ENCODE measurements at regions not wholly inside any gene's neighbourhood (a gene's known extent, or its start where the extent isn't known, plus 50 kb on each side); places are given as distances from the start of the nearest gene placed in this dataset.

- Histone ChIP-seq H3K4me1 (no peaks in the 10 kb centered on the region), H3K4me3 (no peak overlapping the region), H3K27ac (no peak overlapping the region), H3K36me3 (ENCODE audit: insufficient read depth in 1 of 2, low read depth in 1 of 2) (no peaks in the 10 kb centered on the region), H3K27me3 (ENCODE audit: insufficient read depth in 3 of 3, low read length in 2 of 3) (peaks cover 0 to 6% (median 6%) of the 10 kb centered on the region in 3 donors), H3K9me3 (no peaks in the 10 kb centered on the region)
- no peak for ATAC-seq
- 56 to 69% (median 59%) methylated on average over 16 of the region's 16 CpGs for WGBS, 3 donors
- intact Hi-C loops (cut with DNase I) = no loop called here
- DNase-seq = no peak
- TF ChIP-seq CTCF (IDR thresholded peaks at IDR 0.05) = no peak
These were observed 275.8 kb upstream of the SULF2 start for GRCh38 chr20:48060841-48061720.

DNA sequence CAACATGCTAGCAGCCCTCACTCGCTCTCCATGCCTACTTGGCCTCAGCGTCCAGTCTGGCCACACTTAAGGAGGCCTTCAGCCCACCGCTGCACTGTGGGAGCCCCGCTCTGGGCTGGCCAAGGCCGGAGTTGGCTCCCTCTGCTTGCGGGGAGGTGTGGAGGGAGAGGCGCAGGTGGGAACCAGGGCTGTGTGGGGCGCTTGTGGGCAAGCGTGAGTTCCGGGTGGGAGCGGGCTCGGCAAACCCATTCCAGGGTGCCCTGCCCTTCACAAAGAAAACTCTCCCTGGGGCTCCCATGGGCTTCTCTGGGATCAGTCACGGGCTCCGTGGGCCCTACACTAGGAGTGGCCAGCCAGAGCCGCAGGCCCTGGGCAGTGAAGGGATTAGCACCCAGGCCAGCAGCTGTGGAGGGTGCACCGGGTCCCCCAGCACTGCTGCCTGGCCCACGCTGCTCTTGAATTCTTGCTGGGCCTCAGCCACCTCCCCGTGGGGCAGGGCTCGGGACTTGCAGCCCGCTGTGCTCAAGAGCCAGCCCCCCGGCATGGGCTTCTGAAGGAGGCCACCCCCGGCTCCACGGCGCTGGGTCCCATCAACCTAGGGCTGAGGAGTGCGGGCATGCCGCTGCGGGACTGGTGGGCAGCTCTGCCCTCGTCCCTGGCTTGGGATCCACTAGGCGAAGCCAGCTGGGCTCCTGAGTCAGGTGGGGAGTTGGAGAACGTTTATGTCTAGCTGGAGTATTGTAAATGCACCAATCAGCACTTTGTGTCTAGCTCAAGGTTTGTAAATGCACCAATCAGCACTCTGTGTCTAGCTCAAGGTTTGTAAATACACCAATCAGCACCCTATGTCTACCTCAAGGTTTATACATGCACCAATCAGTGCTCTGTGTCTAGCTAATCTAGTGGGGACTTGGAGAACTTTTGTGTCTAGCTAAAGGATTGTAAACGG lies 273.6 kb upstream of the SULF2 start:
- Histone ChIP-seq H3K27ac (no peak overlapping the region), H3K9me3 (no peaks in the 10 kb centered on the region), H3K36me3 (ENCODE audit: insufficient read depth in 1 of 2, low read depth in 1 of 2) (no peaks in the 10 kb centered on the region), H3K4me1 (no peaks in the 10 kb centered on the region), H3K27me3 (ENCODE audit: insufficient read depth in 3 of 3, low read length in 2 of 3) (peaks cover 0 to 6% (median 6%) of the 10 kb centered on the region in 3 donors), H3K4me3 (no peak overlapping the region)
- intact Hi-C loops (cut with DNase I) = no loop called here
- 91 to 96% (median 94%) methylated on average over 27 to 31 of the region's 31 CpGs for WGBS, 3 donors
- TF ChIP-seq CTCF (IDR thresholded peaks at IDR 0.05) = no peak
- DNase-seq (no peak), ATAC-seq (no peak)

GRCh38 chr20:48057739-48058138 lies 272.5 kb upstream of the SULF2 start:
- ATAC-seq = no peak
- H3K27ac ChIP-seq = no peak overlapping the region
- TF ChIP-seq CTCF (IDR thresholded peaks at IDR 0.05) = no peak
- 83 to 97% (median 92%) methylated on average over 1 of the region's 1 CpG for WGBS, 3 donors
- H3K9me3 ChIP-seq = no peaks in the 10 kb centered on the region
- no peak for DNase-seq
- no peak overlapping the region for H3K4me3 ChIP-seq
- no peaks in the 10 kb centered on the region for H3K4me1 ChIP-seq
- peaks cover 0 to 6% (median 6%) of the 10 kb centered on the region in 3 donors for H3K27me3 ChIP-seq (ENCODE audit: insufficient read depth in 3 of 3, low read length in 2 of 3)
- intact Hi-C loops (cut with DNase I) = loop anchor here in 1 of 2 donors (2.0 kb wide), 1 partner anchor 53 kb away; no protein-coding TSS in a partner anchor
- no peaks in the 10 kb centered on the region for H3K36me3 ChIP-seq (ENCODE audit: insufficient read depth in 1 of 2, low read depth in 1 of 2)

DNA sequence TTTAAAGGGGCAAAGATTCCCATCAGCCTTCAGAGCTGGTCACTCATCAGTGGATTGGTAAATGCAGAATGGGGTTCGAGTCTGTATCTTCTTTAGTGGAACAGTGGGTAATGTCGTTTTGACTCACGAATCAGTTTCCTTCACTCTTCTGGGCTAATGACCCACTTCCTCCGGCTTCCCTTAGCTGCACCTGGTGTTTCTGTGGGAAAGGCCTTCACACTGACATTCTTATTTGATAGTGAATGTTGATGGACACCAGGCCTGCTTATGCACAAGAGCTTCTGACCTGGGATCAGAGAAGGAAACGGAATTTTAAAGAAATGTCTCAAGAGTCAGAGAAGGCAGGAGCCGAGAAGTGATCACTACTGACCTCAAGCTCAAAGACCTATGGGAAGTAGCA lies 272.0 kb upstream of the SULF2 start:
- no peak for ATAC-seq
- Histone ChIP-seq H3K27ac (no peak overlapping the region), H3K4me1 (no peaks in the 10 kb centered on the region), H3K4me3 (no peak overlapping the region), H3K27me3 (ENCODE audit: insufficient read depth in 3 of 3, low read length in 2 of 3) (peaks cover 0 to 6% (median 6%) of the 10 kb centered on the region in 3 donors), H3K9me3 (no peaks in the 10 kb centered on the region), H3K36me3 (ENCODE audit: insufficient read depth in 1 of 2, low read depth in 1 of 2) (no peaks in the 10 kb centered on the region)
- intact Hi-C loops (cut with DNase I) = loop anchor here in 1 of 2 donors (2.0 kb wide), 1 partner anchor 54 kb away; no protein-coding TSS in a partner anchor
- no peak for DNase-seq
- TF ChIP-seq CTCF (IDR thresholded peaks at IDR 0.05) = no peak
- WGBS, 3 donors = 71 to 90% (median 84%) methylated on average over 6 of the region's 6 CpGs
